ENCODE measurements at regions not wholly inside any gene's neighbourhood (a gene's known extent, or its start where the extent isn't known, plus 50 kb on each side); places are given as distances from the start of the nearest gene placed in this dataset.

DNA sequence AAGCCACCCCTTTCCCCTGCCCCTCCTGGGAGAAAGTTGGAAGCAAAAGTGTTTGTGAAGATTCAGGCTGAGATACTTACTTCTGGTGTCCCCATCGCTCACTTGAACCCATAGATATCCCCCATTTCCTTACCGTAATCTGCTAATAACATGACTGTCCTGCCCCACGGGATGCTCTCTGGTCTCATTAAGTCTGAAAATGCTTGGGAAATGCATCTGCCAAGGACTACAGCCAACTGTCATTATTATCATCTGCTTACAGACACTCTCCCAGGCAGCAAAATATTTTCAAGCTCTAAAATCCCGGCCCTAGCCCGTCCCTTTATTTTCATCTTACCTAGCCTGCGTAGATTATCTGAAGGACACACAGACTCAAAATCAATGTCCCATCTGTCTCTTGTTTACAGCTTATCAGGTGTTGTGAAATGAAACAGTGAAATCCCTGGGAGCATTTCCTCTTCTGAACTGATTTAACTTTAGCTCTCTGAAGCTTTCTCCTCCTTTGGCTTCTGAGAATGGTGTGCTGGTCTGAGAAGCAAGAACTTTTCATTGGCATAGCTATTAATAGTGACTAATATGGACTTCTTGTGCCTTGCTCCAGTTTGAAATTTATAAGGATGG lies 126.9 kb upstream of the OSMR start:
- intact Hi-C loops (cut with micrococcal nuclease), result no loop called here

DNA sequence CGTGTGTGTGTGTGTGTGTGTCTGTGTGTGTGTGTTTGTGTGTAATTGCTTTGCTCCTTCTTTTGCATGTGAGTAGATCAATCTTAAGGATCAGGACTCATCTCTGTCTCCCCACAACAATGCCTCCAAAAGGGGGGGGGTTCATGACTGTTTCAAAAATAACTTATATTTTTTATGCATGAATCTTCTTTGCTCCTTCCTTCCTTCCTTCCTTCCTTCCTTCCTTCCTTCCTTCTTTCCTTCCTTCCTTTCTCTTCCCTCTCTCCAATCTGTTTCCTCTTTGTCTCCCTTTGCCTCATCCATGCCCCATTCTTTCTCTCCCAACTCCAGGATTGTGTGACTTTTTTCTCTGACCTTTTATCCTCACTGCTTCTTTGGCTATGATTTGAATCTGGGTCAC lies 126.4 kb upstream of the OSMR start:
- intact Hi-C loops (cut with micrococcal nuclease), result no loop called here

DNA sequence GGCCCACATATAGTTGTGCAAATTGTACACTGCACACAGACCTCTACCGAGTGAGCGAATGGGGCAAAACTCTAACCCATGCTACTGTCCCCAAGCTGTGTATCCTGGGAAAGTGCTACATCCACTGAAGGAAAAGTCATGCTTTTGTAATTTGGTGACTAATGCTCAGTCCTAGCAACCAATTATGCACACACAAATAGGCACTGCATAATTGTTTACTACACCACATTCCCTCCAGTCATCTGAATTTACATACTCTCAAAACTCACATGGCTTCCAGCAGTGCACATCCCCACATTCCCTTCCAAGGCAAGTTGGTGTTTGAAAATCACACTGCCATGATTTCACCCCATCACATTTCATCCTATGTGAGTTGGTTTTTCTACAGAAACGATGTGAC lies 125.9 kb upstream of the OSMR start:
- intact Hi-C loops (cut with micrococcal nuclease), result no loop called here

DNA sequence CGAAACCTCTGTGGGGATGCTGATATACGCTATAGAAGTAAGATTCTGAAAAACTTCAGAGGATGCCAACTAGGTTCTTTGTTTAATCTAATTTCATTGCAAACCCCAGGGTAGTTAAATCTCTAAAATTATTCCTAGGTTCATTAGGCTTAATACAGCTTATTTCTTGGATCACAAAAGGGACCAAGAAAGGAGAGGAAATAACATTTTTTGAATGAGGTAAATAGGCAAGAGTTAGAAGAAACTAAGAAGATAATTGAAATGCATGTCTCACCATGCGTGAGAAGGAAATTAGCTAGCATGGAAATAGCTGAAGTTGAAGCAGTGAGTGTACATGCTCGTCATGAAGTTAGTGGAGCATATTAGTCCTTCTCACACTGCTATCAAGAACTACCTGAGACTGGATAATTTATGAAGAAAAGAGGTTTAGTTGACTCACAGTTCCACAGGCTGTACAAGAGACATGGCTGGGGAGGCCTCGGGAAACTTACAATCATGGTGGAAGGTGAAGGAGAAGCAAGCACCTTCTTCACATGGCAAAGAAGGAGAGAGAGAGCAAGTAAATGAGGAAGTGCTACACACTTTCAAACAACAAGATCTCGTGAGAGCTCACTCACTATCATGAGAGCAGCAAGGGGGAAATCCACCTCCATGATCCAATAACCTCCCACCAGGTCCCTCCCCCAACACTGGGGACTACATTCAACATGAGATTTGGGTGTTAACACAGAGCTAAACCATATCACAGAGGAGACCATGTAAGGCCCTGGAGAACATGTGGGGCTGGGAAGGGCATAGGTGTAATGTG lies 125.1 kb upstream of the OSMR start:
- intact Hi-C loops (cut with micrococcal nuclease), result no loop called here

DNA sequence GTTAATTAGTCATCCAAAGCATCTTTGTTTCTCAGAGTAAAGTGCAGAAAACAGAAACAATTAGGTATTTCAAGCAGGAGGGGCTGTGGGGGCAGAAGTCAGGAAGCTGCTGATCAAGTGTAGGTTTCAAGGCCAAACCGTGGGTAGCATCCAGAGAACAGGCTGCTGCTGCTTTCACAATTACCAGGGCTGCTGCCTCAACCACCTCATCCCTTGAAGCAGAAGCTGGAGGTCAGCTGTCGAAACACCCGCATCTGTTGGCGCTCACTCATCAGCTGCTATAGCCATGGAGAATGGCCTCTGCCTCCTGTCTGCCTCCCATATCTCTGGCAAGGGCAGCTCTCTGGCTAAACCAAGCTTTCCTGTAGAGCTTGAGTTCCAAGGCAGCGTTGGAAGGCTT lies 122.9 kb upstream of the OSMR start:
- intact Hi-C loops (cut with micrococcal nuclease), result no loop called here

DNA sequence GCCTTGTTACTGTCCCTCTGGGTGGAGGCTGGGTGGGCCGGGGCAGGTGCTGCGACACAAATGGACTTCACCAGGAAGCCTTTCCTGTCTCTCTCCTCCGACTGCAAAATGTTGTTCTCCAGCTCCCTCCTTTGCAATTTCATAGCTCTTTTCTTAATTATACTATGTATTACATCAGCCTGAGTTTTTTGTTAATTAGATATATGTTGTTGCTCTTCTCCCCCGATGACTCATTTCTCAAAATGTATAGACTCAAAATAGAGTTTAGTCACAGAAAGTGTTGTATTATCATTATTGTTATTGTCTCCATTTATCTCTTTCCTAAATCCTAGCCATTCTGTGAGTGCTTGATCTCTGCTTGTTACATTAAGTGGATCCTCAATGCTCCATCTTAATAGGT lies 122.4 kb upstream of the OSMR start:
- intact Hi-C loops (cut with micrococcal nuclease), result no loop called here

DNA sequence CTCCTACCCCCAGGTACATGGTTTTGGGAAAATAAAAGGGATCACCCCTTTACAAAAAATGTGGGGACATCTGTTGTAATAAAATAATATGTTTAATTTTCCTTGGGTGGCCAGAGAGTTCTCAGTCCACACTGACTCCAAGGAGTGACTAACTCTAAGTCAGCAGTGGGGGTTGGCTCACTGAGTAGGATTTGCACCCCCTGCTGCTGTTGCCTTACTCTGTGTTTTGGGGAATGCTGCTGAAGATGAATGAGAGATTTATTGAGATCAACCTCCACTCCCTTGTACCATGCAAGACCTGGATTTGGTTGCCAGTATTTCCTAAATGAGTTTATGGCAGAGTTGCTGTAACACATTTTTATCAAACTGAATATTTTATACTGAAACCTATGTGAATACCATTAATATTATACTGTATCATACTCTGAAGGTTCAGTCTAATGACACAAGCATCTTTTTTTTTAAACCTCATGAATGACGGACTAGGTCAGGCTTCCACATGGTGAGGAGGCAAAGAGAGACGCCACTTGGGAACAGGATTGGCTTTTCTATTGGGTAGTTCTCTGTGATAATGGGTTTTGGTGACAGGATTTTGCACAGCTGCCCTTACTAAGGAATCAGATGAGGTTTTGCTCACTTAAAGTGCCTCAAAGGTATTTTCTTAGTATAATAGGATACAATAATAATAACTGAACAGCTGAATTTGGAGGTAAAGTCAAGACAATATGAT lies 121.3 kb upstream of the OSMR start:
- intact Hi-C loops (cut with micrococcal nuclease), result no loop called here

DNA sequence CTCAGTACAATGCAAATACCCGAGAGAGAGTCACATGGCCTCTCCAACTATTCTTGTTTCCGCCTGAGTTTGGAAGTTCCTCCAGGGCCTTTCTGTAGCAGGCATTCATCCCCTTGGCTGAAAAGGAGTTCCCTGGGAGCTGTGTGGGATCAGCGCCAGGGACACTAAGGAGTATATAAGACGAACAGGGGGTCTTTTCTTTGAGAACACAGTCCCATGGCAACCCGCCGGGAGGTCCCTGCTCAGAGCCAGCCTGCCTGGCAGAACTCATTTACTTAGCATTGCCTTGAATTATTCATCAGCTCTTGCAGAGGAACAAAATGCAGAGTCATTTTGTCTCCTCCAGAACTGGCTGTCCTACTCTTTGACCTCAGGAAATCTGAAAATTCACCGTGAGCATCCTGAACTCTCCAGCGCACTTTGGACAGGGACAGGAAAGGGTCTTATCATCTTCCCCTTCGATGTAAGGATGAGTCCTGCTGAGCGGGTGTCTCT lies 120.4 kb upstream of the OSMR start:
- intact Hi-C loops (cut with micrococcal nuclease), result no loop called here

DNA sequence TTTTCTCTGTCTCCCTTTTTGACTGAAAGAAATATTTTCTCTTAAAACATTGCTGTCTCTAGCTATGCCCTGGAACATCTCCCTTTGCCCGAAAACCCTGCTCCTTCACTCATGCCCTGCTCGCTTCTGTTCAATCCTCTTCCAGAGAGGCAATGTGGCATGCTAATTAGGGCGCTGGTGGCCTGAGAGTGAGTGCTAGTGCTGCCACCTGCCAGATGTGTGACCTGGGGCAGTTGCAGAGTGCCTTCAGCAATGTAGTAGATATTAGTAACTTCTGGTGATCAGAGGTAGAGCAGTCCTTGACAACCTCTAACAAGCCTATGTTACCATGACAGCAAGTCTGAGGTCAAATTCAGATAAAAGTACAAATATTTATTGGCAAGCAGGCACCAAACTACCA lies 119.5 kb upstream of the OSMR start:
- intact Hi-C loops (cut with micrococcal nuclease), result no loop called here

DNA sequence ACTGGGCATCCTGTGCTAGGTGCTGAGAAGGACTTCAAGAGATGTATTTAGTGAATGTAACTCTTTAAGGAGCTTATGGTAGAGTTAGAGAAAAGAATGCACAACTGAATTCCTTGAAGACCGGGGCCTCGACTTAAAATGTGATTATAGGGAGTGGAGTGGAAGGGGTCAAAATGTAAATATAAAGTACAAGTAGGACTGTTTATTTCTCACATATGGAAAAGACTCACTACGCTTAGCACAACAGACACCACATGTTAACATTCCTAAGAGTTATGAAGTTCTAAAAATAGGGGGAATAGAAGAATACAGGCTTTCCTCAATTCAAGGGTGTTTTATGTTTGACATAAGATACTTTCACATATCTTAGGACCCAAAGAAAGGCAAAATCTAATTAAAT lies 117.8 kb upstream of the OSMR start:
- intact Hi-C loops (cut with micrococcal nuclease), result no loop called here

DNA sequence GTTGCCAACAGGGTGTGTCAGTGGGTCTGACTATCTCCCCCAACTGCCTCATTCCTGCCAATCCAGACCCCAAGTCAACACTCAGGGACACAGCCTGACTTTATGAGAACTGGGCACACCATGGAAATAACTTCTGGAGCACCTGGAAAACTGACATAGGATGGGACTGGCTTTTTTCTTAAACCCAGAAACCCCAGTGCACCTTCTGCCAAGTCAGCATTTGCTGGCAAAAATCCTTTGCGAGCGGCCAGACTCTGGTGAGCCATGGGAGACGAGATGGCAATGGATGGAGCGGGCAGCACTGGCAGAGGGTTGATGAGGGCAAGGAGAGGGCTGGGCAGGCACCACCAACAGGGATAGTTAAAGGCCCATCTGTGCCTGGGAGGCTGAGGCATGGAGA lies 114.4 kb upstream of the OSMR start:
- intact Hi-C loops (cut with micrococcal nuclease), result no loop called here

DNA sequence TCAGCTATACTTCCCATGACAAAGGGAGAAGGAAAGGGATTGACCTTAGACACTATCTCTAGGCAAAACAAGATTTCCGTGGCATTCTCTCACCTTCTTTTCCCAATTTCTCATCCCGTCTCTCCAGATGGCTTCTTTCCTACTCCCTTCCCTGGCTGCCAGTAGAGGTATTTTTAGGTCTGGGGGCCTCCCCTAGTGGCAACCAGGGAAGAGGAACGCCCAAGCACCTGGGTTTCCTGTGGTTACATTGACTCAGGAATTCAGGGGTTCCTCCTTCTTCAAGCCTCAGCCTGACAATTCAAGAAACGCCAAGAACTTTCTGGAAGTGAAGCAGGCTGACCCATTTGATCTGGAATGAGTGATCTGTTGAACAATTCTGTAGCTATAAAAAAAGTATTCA lies 111.5 kb upstream of the OSMR start:
- intact Hi-C loops (cut with micrococcal nuclease), result no loop called here

DNA sequence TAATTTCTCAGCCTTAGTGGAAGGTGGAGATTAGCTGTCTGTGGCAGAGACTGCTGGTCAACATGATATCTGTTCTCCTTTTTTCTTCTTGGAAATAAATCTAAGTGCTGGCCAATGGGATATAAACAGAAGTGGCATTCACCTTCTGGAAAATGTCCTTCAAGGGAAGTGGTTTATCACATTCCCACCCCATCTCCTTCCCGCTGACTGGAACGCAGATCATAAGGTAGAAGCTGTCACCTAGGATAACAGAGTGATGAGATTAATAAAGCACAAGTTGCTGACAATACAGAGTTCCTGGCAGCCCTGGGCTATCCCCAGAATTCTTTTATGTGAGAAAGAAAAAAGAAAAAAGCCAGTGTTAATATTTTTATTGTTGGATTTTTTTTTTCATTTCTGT lies 109.7 kb upstream of the OSMR start:
- intact Hi-C loops (cut with micrococcal nuclease), result no loop called here

DNA sequence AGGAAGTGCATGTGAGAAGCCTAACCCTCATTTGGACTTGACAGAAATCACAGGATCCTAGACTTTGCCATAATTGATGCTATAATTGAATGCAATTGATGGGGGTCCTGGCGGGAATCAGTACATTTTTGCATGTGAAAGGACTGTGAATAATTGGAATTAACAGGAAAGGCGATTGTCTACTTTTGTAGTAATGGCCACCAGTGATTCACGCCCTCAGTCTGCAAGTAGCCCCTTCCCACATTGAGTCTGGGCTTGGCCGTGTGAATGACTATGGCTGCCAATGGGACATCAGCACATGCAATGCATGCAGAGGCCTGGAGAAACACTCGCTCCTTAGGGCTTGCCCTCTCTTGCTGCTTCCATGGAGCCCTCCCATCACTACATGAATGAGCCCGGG lies 107.8 kb upstream of the OSMR start:
- intact Hi-C loops (cut with micrococcal nuclease), result no loop called here

DNA sequence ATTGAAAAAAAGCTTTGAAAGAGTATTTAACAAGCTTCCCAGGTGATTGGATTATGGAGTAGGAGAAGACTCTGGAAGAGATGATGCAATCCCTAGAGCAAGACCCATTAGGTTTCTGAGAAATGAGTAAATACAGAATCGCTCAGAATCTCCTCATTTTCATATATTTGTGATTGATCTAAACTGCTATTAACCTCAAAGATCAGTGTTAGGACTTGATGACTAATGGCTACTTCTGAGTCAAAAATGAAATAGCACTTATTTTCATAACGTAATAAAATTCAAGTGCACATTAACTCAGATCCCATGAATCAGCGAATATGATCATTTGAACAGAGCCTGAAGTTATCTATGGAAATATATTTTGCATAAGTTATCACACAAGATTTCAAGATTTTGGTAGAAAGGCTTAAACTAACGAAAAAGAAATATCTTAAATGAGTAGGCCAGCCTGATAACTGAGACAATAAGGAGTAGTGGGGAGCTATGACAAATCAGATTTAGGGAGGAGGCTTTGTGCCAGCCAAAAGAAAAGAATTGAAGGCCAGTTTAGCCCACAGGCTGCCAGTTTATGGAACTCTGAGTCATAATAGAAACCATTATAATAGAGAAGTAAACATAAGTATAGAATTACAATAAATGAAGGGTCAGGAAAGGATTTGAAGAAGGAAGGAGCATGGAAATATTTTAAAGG lies 106.7 kb upstream of the OSMR start:
- intact Hi-C loops (cut with micrococcal nuclease), result no loop called here

DNA sequence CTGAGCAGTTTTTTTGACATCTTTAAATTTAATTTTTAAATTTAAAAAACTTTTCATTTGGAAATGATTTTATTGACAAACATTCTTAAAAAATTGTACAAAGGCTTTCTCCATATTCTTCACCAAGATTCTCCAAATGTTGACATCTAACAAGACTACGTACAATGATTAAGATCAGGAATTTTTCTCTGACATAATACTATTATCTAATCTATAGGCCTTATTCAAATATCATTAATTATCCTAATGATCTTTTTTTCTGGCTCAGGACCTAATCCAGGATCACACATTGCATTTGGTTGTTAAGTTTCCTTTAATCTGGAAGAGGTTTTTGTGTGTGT lies 106.1 kb upstream of the OSMR start:
- intact Hi-C loops (cut with micrococcal nuclease), result no loop called here

DNA sequence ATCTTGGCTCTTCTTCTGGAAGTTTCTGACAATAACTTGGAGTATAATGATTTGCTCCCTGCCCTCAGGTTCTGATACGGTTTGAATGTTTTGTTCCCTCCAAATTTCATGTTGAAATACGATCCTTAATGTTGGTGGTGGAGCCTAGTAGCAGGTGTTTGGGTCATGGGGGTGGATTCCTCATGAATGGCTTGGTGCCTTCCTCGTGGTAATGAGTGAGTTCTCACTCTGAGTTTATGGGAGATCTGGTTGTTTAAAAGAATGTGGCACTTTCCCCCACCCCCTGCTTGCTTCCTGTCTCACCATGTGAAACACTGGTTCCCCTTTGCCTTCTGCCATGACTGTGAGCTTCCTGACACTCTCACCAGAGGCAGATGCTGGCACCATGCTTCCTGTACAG lies 103.0 kb upstream of the OSMR start:
- intact Hi-C loops (cut with micrococcal nuclease), result no loop called here

DNA sequence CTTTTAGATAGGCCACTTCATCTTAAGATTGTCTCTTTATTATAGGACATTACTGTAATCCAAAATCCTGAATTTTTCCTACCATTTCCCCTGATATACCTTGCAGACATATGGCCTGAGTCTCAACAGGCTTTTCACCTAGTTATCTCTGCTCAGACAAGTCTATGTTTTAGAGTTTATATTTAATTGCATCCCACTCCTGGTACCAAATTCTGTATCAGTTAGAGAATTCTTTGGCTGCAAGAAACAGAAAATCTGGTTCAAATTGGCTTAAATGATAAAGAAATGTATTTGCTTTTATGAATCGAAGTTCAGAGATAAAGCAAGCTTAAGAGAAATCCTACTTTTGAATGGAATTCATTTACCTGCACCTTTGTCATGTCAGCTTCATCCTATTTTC lies 102.2 kb upstream of the OSMR start:
- intact Hi-C loops (cut with micrococcal nuclease), result no loop called here

DNA sequence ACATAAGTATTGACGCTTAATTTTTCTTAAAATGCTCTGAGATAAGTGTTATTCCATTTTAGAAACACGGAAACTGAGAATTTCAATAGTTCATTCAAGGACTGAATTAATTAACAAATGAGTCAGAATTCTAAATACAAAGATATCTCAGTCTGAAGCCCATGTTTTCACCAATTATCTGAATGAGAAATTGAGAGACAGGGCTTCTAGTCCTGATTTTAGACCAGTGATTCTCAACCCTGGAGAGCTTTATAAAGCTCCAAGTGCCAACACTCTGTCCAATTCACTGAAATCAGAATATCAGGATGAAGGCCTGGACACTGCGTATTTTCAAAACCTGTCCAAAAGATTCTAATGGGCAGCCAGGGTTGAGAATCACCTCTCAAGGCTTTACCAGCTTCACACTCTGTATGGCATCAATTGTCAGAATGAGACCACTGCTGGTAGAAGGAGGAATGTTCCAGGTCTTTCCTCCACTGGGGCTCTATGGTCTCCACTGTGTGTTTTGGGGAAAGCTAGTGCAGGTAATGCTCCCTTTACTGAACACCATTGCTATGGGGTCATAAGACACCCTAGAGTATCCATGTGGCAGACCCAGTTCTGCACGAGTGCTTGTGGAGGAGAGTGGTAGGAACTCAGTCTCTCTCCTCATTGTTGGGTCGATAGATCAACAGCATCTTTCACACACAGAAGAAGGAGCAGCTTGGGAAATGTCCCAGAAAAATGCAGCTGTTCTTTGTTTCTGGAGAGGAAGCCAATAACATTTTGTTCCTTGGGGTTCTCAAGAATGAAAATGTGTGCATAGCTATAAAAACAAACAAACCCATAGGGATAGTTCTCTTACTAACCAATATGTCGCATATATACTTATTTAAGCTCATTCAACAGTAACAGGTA lies 99.7 kb upstream of the OSMR start:
- intact Hi-C loops (cut with micrococcal nuclease), result no loop called here

DNA sequence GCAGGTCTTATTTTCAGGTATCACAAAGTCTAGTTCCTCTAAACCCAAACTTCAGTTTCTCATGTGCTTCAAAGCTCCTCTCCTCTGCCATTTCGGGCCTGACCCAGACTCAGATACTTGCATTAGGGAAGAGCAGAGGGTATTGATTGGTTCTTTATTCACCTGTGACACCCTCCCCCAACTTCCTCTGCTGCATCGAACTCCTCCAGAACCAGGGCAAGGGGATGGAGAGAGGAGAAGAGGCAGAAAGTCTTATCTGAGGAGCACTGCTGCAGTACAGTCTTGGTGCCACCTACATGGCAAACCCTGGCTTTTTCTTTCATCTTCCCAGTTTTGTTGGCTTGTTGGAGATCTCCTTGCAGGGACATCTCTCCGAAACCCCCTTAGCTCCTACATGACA lies 96.0 kb upstream of the OSMR start:
- intact Hi-C loops (cut with micrococcal nuclease), result no loop called here

DNA sequence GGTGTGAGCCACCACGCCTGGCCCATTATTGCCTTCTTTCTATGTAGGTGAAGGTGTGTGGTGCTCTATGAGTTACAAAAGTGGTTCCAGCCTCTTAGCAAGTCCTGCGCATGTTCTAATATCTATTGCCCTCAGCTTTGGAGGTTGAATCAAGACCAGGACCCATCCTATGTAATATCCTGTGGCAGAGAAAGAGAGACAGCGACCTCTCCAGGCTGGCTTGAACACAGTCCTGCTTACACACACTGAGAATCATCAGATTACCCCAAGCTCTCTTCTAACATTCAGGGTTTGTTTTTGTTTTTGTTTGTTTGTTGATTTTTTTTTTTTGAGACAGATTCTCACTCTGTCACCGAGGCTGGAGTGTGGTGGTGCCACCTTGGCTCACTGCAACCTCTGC lies 94.7 kb upstream of the OSMR start:
- intact Hi-C loops (cut with micrococcal nuclease), result no loop called here

Measured in T-helper 2 cell treated with Interferon-gamma antibody and Interleukin-4, amounts not matched to agents 100 ng/mL and 5 ng/mL, for 36 hours (primary cell).